LNCAP (cell line): ENCODE measurements at regions not wholly inside any gene's neighbourhood (a gene's known extent, or its start where the extent isn't known, plus 50 kb on each side); places are given as distances from the start of the nearest gene placed in this dataset.

Source experiments
- CTCF ChIP-seq: fragments of 450-650 bp; IDR thresholded peaks from 2 replicates; pipeline ENCODE4 v1.5.1; 2017; ENCODE audit warnings: mild to moderate bottlenecking

GRCh38 chr2:147774805-147775204 lies 70.0 kb upstream of the ACVR2A start:
- TF ChIP-seq CTCF, result no peak

DNA sequence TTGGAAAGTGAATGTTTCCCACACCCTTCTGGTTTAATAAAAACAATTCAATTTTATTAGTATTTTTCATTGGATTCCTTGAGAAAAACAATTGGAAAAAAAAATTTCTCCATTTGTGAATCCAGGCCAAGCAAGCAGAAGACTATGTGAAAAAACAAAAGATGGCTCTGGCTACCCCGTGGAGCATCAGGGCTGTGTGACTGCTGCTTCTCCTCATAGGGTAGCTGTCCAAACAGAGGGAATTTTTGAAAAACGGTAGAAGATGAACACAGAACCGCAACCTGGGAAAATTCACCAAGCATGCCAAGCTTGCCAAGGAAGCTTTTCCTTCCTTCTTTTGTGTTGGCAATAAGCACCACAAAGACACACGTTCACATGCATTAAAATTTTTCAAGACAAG lies 71.3 kb upstream of the ACVR2A start:
- TF ChIP-seq CTCF, result no peak

GRCh38 chr2:147772781-147773180 lies 72.0 kb upstream of the ACVR2A start:
- TF ChIP-seq CTCF, result no peak

- no peak for TF ChIP-seq CTCF
These were observed 81.0 kb upstream of the ACVR2A start for GRCh38 chr2:147763861-147764260.

- TF ChIP-seq CTCF, result no peak
These were observed 83.8 kb upstream of the ACVR2A start for GRCh38 chr2:147760984-147761383.

- TF ChIP-seq CTCF, result no peak
These were observed 85.3 kb upstream of the ACVR2A start for GRCh38 chr2:147759536-147759935.

DNA sequence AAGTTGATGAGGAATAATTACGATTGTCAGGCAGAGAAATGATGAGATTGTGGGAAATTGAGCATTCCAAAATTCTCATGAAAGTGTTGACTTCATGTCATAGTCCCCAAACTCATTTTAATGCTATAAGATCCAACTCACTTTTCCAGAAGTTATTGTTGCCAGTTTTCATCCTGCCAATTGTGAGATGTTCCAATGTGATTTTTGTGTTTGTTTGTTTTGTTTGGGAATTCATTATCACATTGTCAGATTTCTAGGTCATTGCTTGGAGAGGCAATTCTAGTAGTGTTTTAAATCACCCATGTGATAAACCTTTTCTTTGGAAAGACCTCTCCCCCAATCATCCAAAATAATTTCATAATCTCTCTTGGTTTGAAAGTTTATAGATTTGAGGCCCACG lies 86.0 kb upstream of the ACVR2A start:
- TF ChIP-seq CTCF, result no peak

- TF ChIP-seq CTCF, result no peak
These were observed 88.8 kb upstream of the ACVR2A start for GRCh38 chr2:147756069-147756468.
